GM21619 (cell line): ENCODE measurements at regions not wholly inside any gene's neighbourhood (a gene's known extent, or its start where the extent isn't known, plus 50 kb on each side); places are given as distances from the start of the nearest gene placed in this dataset.
"Not testable (repeated sequence)": the region's sequence is repeated elsewhere in the genome, so short reads cannot be mapped to it uniquely, and the experiment has no call there.

Source experiments
- ATAC-seq: cut with Tn5 transposase; IDR thresholded peaks from one replicate; pipeline ENCODE4 v1.9.1; 2021; ENCODE audit not compliant: unreplicated experiment

GRCh38 chr3:40877631-40878463, 321.5 kb upstream of the CTNNB1 start:
- ATAC-seq, result no peak

DNA sequence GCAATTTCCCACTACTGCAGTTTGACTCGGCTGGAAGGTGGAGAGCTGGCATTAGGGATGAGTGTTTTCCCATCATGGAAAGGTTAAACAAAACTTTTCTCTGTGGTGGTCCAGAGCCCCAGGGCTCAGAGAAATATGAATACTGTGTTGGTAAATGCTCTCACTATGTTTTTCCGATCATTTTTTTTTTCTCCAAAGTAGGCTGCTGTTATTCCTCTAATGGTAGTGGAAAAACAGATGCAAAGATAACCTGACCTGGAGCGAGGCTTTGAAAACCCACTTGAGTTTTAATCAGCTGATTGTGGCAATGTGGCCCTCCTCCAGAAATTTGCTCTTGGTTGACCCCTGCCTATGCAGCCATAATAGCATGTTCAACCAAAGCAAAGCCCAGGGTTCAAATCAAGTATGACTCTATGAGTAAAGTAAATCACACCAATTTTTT, 320.8 kb upstream of the CTNNB1 start:
- ATAC-seq, result no peak

- no peak for ATAC-seq
These were observed 313.9 kb upstream of the CTNNB1 start for GRCh38 chr3:40885430-40885829.

DNA sequence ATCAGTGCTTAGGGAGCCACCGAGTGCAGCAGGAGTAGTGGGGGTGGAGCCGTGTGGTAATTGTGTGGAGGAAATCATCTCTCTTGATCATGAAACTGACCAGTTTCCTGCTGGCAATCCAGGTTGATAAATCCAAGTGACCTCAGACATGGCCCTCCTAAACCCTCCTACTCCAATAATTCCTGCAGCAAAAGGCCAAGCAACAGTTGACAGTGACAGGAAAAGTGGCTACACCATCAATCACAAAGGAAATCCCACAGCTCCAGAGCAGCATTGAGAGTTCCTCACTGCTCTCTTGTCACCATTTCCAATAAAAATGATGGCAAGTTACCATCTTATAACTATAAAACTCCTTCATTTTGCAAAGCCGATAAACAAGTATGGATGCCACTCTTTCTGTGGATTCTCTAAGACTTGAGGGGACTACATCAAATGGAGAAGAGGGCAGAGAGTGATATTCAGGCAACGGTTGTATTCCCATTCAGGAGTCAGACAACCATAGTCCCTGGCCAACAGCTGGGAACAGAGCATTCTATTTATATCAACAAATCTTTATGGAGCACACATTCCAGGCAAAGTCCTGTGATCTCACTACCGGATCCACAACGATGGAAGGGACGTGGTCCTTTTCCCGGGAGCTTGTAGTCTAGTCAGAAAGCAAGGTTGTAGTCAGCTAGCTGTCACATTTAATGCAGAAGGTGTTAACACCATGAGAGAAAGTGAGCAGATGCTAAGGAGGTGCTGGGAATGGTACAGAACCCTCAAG, 312.5 kb upstream of the CTNNB1 start:
- ATAC-seq, result no peak

- ATAC-seq, result no peak
These were observed 308.1 kb upstream of the CTNNB1 start for GRCh38 chr3:40891186-40891585.

GRCh38 chr3:40895109-40895508, 304.2 kb upstream of the CTNNB1 start:
- no peak for ATAC-seq

DNA sequence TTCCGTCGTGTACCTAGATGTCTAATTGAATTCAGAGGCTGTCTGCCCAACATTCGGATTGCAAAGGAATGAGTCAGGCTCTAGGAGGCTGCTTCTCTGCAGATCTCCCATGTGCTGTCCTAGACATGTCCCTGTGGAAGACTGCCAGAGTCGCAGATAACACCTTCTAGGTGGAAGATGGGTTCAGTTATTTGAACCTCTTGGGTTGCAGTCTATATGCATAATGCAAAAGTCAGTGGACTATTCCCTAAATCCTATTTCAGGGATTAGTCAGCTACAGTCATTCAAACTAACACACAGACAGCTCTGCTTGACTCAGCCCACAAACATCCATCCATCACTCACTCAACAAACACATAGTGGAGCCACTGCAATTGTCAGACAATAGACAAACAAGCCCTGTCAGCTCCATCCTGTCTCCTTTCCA, 300.0 kb upstream of the CTNNB1 start:
- no peak for ATAC-seq

- ATAC-seq, result no peak
These were observed 298.0 kb upstream of the CTNNB1 start for GRCh38 chr3:40901298-40901697.

GRCh38 chr3:40901796-40902195, 297.5 kb upstream of the CTNNB1 start:
- no peak for ATAC-seq

GRCh38 chr3:40907907-40908465, 291.3 kb upstream of the CTNNB1 start:
- not testable (repeated sequence) for ATAC-seq

DNA sequence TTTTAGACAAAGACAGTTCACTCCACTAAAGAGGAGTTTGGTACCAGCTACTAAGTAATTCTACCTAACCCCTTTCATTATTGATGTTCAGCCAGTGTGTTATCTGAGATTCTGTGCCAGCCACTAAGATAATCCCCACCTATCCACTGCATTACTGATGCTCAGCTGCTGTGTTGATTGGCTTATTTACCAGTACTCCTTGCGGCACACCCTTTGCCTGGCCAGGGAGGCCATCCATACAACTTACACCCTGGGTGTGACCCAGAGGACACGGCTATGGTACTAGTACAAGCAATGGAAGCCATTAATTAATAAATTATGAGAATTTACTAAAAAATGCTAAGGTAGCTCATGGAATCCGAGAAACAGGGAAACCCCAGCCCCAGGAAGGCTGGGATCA, 290.7 kb upstream of the CTNNB1 start:
- no peak for ATAC-seq

- no peak for ATAC-seq
These were observed 288.0 kb upstream of the CTNNB1 start for GRCh38 chr3:40911264-40911663.

- peak; percentile 73 for ATAC-seq
These were observed 287.4 kb upstream of the CTNNB1 start for GRCh38 chr3:40911928-40912327.

DNA sequence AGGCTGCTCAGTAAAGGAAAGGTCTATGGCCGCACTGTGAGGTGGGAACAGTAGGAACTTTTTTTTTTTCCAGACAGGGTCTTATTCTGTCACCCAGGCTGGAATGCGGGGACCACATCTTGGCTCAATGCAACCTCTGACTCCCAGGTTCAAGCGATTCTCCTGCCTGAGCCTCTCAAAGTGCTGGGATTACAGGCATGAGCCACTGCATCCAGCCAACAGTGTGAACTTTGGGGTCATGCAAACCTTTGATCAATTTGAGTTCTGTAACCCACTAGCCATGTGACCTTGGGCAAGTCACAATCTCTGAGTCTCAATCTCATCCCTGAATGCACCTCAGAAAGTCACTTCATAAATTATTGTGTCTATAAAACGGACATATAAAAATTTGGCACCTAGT, 286.8 kb upstream of the CTNNB1 start:
- no peak for ATAC-seq

GRCh38 chr3:40913192-40913591, 286.1 kb upstream of the CTNNB1 start:
- ATAC-seq, result no peak

DNA sequence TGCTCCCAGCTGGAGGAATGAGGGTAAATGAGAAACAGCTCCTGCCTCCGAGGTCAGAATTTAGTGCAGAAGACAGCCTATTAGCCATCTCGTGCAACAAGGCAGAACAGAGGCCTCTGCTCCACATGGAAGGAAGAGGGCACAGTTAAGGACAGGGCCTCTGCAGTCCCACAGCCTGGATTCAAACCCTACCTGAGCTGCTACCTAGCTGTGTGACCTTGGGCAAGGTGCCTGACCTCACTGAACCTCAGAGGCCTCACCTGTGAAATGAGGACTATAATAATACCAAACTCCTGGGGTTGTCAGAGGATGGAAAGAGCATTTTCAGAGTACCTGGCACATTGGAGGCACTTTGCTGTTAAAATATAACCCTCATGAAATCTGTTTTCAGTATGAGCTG, 285.7 kb upstream of the CTNNB1 start:
- ATAC-seq, result peak; percentile 39

DNA sequence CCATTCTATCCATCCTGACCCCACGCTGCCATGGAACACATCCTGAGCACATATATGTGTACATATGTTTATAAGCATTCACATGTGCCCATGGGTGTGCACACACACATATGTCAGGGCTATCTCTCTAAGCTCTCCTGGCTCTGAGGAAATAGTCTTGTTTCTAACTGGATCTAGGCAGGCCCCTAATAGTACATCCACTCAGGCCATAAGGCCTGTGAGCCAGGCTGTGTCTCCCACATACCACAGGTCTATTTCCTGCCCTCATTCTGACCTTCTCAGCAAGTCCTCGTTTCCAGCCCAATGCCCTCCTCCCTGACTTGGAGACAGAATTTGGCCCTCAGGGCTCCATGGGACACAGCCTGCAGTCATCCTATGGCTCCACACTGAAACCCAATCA, 284.8 kb upstream of the CTNNB1 start:
- no peak for ATAC-seq

GRCh38 chr3:40915346-40915865, 283.9 kb upstream of the CTNNB1 start:
- no peak for ATAC-seq

DNA sequence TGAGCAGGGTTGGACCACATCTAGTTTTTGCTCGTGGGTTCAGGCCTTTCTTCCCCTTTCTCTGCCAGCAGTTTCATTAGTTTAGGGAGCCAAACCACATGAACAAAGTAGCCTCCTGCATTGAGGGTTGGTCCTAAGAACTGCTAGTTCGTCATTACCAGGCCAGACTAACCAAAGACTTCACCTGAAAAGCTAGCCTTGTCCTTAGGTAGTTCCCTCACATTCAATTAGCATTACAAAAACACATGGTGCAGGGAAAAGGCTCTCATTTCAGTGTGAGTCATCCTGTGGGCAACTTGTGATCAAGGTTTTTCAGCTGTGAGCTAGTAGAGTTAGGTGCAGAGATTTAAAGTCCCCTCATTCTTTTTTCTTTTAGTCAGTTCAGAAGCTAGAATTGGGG, 279.3 kb upstream of the CTNNB1 start:
- ATAC-seq, result peak; percentile 49

GRCh38 chr3:40921251-40921650, 278.1 kb upstream of the CTNNB1 start:
- no peak for ATAC-seq

- no peak for ATAC-seq
These were observed 276.2 kb upstream of the CTNNB1 start for GRCh38 chr3:40923143-40923542.

DNA sequence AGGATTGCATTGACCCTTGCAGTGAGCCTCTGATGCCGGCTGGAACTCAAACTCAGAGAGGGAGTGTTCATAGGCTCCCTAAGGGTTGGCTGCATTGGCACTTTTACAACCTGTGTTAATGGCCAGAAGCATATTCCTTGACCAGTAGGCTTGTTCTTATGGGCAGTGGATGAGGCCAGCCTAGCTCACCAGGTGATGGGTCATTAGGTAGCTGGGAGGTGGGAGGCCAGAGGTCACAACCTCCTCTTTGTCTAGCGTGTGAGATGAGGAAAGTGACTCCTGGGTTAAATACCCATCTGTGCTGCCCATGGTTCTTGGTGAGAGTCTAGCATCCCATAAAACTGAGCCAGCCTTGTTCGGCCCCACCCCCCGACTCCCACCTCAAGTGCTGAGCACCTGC, 275.7 kb upstream of the CTNNB1 start:
- no peak for ATAC-seq
